OCI-LY3 (cell line): ENCODE measurements at regions not wholly inside any gene's neighbourhood (a gene's known extent, or its start where the extent isn't known, plus 50 kb on each side); places are given as distances from the start of the nearest gene placed in this dataset.

Source experiments
- CTCF ChIP-seq: fragments of 200-600, 300-600 bp; sonication (generic); IDR thresholded peaks from 2 replicates; pipeline ENCODE4 v1.5.1; 2014; ENCODE audit warnings: antibody characterized with exemption, low read length, low read depth
- EZH2phosphoT487 ChIP-seq: fragments of 200-600 bp; shearing (Covaris generic); IDR thresholded peaks from 2 replicates; pipeline ENCODE4 v1.6.1; 2018; ENCODE audit warnings: antibody characterized with exemption, mixed run types, low read depth

- TF ChIP-seq EZH2phosphoT487 (no peak), CTCF (no peak)
Measured at GRCh38 chr2:188677142-188677541, 297.0 kb upstream of the COL3A1 start.
